ENCODE measurements at regions not wholly inside any gene's neighbourhood (a gene's known extent, or its start where the extent isn't known, plus 50 kb on each side); places are given as distances from the start of the nearest gene placed in this dataset.

- H3K4me1 ChIP-seq (ENCODE audit: control insufficient read depth, low read depth, low read length), result no peaks in the 10 kb centered on the region
- H3K9me3 ChIP-seq (ENCODE audit: control insufficient read depth, low read depth, low read length), result no peaks in the 10 kb centered on the region
- H3K9ac ChIP-seq (ENCODE audit: low read length), result no peak overlapping the region
- no peak overlapping the region for H3K4me3 ChIP-seq (ENCODE audit: low read length)
- no peaks in the 10 kb centered on the region for H3K36me3 ChIP-seq (ENCODE audit: control insufficient read depth, low read depth, low read length)
- H3K27ac ChIP-seq (ENCODE audit: low read length), result no peak overlapping the region
- H3K27me3 ChIP-seq (ENCODE audit: control insufficient read depth, insufficient read depth, low read length), result no peaks in the 10 kb centered on the region
These were observed 118.9 kb downstream of the RIPK4 start for GRCh38 chr21:41647806-41648561.

- H3K9ac ChIP-seq (ENCODE audit: low read length), result no peak overlapping the region
- no peaks in the 10 kb centered on the region for H3K36me3 ChIP-seq (ENCODE audit: control insufficient read depth, low read depth, low read length)
- no peaks in the 10 kb centered on the region for H3K4me1 ChIP-seq (ENCODE audit: control insufficient read depth, low read depth, low read length)
- no peaks in the 10 kb centered on the region for H3K27me3 ChIP-seq (ENCODE audit: control insufficient read depth, insufficient read depth, low read length)
- no peak overlapping the region for H3K27ac ChIP-seq (ENCODE audit: low read length)
- H3K9me3 ChIP-seq (ENCODE audit: control insufficient read depth, low read depth, low read length), result no peaks in the 10 kb centered on the region
- no peak overlapping the region for H3K4me3 ChIP-seq (ENCODE audit: low read length)
These were observed 123.4 kb downstream of the RIPK4 start for GRCh38 chr21:41643246-41643966.

GRCh38 chr21:41641821-41642701, 124.8 kb downstream of the RIPK4 start:
- no peak overlapping the region for H3K27ac ChIP-seq (ENCODE audit: low read length)
- H3K4me1 ChIP-seq (ENCODE audit: control insufficient read depth, low read depth, low read length), result no peaks in the 10 kb centered on the region
- H3K36me3 ChIP-seq (ENCODE audit: control insufficient read depth, low read depth, low read length), result no peaks in the 10 kb centered on the region
- no peak overlapping the region for H3K9ac ChIP-seq (ENCODE audit: low read length)
- H3K27me3 ChIP-seq (ENCODE audit: control insufficient read depth, insufficient read depth, low read length), result no peaks in the 10 kb centered on the region
- H3K9me3 ChIP-seq (ENCODE audit: control insufficient read depth, low read depth, low read length), result no peaks in the 10 kb centered on the region
- H3K4me3 ChIP-seq (ENCODE audit: low read length), result no peak overlapping the region

- Histone ChIP-seq H3K9me3 (ENCODE audit: control insufficient read depth, low read depth, low read length) (no peaks in the 10 kb centered on the region), H3K27me3 (ENCODE audit: control insufficient read depth, insufficient read depth, low read length) (no peaks in the 10 kb centered on the region), H3K4me3 (ENCODE audit: low read length) (no peak overlapping the region), H3K27ac (ENCODE audit: low read length) (no peak overlapping the region), H3K36me3 (ENCODE audit: control insufficient read depth, low read depth, low read length) (no peaks in the 10 kb centered on the region), H3K4me1 (ENCODE audit: control insufficient read depth, low read depth, low read length) (no peaks in the 10 kb centered on the region), H3K9ac (ENCODE audit: low read length) (no peak overlapping the region)
These were observed 125.4 kb downstream of the RIPK4 start for GRCh38 chr21:41641510-41641815.

GRCh38 chr21:41640748-41641509, 125.9 kb downstream of the RIPK4 start:
- Histone ChIP-seq H3K4me1 (ENCODE audit: control insufficient read depth, low read depth, low read length) (no peaks in the 10 kb centered on the region), H3K9me3 (ENCODE audit: control insufficient read depth, low read depth, low read length) (no peaks in the 10 kb centered on the region), H3K4me3 (ENCODE audit: low read length) (no peak overlapping the region), H3K27me3 (ENCODE audit: control insufficient read depth, insufficient read depth, low read length) (no peaks in the 10 kb centered on the region), H3K27ac (ENCODE audit: low read length) (no peak overlapping the region), H3K9ac (ENCODE audit: low read length) (no peak overlapping the region), H3K36me3 (ENCODE audit: control insufficient read depth, low read depth, low read length) (no peaks in the 10 kb centered on the region)

- no peak overlapping the region for H3K9ac ChIP-seq (ENCODE audit: low read length)
- no peaks in the 10 kb centered on the region for H3K4me1 ChIP-seq (ENCODE audit: control insufficient read depth, low read depth, low read length)
- no peaks in the 10 kb centered on the region for H3K36me3 ChIP-seq (ENCODE audit: control insufficient read depth, low read depth, low read length)
- H3K27ac ChIP-seq (ENCODE audit: low read length), result no peak overlapping the region
- H3K9me3 ChIP-seq (ENCODE audit: control insufficient read depth, low read depth, low read length), result no peaks in the 10 kb centered on the region
- H3K27me3 ChIP-seq (ENCODE audit: control insufficient read depth, insufficient read depth, low read length), result no peaks in the 10 kb centered on the region
- H3K4me3 ChIP-seq (ENCODE audit: low read length), result no peak overlapping the region
These were observed 127.1 kb downstream of the RIPK4 start for GRCh38 chr21:41639766-41640165.

GRCh38 chr21:41639336-41639735, 127.5 kb downstream of the RIPK4 start:
- no peak overlapping the region for H3K27ac ChIP-seq (ENCODE audit: low read length)
- H3K36me3 ChIP-seq (ENCODE audit: control insufficient read depth, low read depth, low read length), result no peaks in the 10 kb centered on the region
- H3K27me3 ChIP-seq (ENCODE audit: control insufficient read depth, insufficient read depth, low read length), result no peaks in the 10 kb centered on the region
- no peaks in the 10 kb centered on the region for H3K4me1 ChIP-seq (ENCODE audit: control insufficient read depth, low read depth, low read length)
- no peak overlapping the region for H3K4me3 ChIP-seq (ENCODE audit: low read length)
- no peak overlapping the region for H3K9ac ChIP-seq (ENCODE audit: low read length)
- no peaks in the 10 kb centered on the region for H3K9me3 ChIP-seq (ENCODE audit: control insufficient read depth, low read depth, low read length)

GRCh38 chr21:41638201-41638790, 128.6 kb downstream of the RIPK4 start:
- Histone ChIP-seq H3K27me3 (ENCODE audit: control insufficient read depth, insufficient read depth, low read length) (no peaks in the 10 kb centered on the region), H3K27ac (ENCODE audit: low read length) (no peak overlapping the region), H3K9me3 (ENCODE audit: control insufficient read depth, low read depth, low read length) (no peaks in the 10 kb centered on the region), H3K36me3 (ENCODE audit: control insufficient read depth, low read depth, low read length) (no peaks in the 10 kb centered on the region), H3K9ac (ENCODE audit: low read length) (no peak overlapping the region), H3K4me1 (ENCODE audit: control insufficient read depth, low read depth, low read length) (no peaks in the 10 kb centered on the region), H3K4me3 (ENCODE audit: low read length) (no peak overlapping the region)

GRCh38 chr21:41636636-41637630, 129.0 kb upstream of the TMPRSS2 start:
- no peak overlapping the region for H3K27ac ChIP-seq (ENCODE audit: low read length)
- H3K27me3 ChIP-seq (ENCODE audit: control insufficient read depth, insufficient read depth, low read length), result no peaks in the 10 kb centered on the region
- H3K36me3 ChIP-seq (ENCODE audit: control insufficient read depth, low read depth, low read length), result no peaks in the 10 kb centered on the region
- H3K9ac ChIP-seq (ENCODE audit: low read length), result no peak overlapping the region
- no peak overlapping the region for H3K4me3 ChIP-seq (ENCODE audit: low read length)
- no peaks in the 10 kb centered on the region for H3K9me3 ChIP-seq (ENCODE audit: control insufficient read depth, low read depth, low read length)
- no peaks in the 10 kb centered on the region for H3K4me1 ChIP-seq (ENCODE audit: control insufficient read depth, low read depth, low read length)

- Histone ChIP-seq H3K27me3 (ENCODE audit: control insufficient read depth, insufficient read depth, low read length) (no peaks in the 10 kb centered on the region), H3K4me1 (ENCODE audit: control insufficient read depth, low read depth, low read length) (no peaks in the 10 kb centered on the region), H3K27ac (ENCODE audit: low read length) (no peak overlapping the region), H3K9ac (ENCODE audit: low read length) (no peak overlapping the region), H3K4me3 (ENCODE audit: low read length) (no peak overlapping the region), H3K9me3 (ENCODE audit: control insufficient read depth, low read depth, low read length) (no peaks in the 10 kb centered on the region), H3K36me3 (ENCODE audit: control insufficient read depth, low read depth, low read length) (no peaks in the 10 kb centered on the region)
These were observed 127.9 kb upstream of the TMPRSS2 start for GRCh38 chr21:41635874-41636273.

All from iPS-18a (cell line).